ENCODE measurements at regions not wholly inside any gene's neighbourhood (a gene's known extent, or its start where the extent isn't known, plus 50 kb on each side); places are given as distances from the start of the nearest gene placed in this dataset.
"Not testable (repeated sequence)": the region's sequence is repeated elsewhere in the genome, so short reads cannot be mapped to it uniquely, and the experiment has no call there.

- DNase-seq (ENCODE audit: low spot score) = no peak
Measured at GRCh38 chr16:25637236-25637635, 54.5 kb upstream of the HS3ST4 start.

- no peak for DNase-seq (ENCODE audit: low spot score)
Measured at GRCh38 chr16:25636662-25637061, 55.1 kb upstream of the HS3ST4 start.

DNA sequence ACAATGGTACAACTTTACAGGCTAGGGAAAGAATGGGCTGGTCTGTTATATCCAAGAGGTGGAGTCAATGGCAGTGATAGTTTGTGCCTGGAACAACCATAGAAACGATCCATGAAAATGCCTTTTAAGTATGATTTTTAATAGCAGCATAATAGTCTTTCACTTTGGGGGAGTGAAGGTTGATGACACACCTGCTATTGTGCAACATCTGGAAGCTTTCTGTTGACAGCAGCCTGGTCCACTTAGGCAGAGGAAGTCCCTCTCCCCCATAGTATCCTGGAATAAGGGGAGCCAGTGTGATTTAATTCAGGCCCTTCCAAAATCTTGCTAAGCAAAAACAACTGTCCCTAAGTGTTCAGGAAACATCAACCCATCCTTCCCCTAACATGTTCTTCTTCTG, 56.3 kb upstream of the HS3ST4 start:
- DNase-seq (ENCODE audit: low spot score) = no peak

DNA sequence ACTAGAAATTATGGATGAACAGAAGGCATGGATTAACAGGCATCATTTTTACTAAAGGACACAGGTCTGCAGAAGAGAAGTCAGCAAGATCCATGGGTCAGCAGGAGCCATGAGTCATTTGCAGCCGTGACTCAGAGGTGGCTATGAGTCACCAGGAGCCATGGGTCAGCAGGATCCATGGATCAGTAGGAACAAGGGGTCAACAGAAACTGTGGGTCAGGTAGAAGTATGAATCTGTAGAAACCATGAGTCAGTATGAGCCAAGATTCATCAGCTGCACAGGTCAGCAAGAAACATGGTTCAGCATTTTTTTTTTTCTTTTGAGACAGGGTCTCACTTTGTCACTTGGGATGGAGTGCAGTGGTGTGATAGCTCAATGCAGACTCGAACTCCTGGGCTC, 58.2 kb upstream of the HS3ST4 start:
- DNase-seq (ENCODE audit: low spot score) = no peak

DNA sequence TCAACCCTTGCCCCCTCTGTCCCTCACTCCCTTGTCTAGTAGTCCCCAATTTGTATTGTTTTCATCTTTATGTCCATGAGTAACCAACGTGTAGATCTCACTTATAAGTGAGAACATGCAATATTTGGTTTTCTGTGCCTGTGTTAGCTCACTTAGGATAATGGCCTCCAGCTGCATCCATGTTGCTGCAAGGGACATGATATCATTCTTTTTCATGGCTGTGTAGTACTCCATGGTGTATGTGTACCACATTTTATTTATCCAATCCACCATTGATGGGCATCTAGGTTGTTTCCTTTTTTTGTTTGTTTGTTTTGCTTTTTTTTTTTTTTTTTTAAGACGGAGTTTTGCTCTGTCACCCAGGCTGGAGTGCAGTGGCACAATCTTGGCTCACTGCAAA, 63.0 kb upstream of the HS3ST4 start:
- DNase-seq (ENCODE audit: low spot score) = no peak

DNA sequence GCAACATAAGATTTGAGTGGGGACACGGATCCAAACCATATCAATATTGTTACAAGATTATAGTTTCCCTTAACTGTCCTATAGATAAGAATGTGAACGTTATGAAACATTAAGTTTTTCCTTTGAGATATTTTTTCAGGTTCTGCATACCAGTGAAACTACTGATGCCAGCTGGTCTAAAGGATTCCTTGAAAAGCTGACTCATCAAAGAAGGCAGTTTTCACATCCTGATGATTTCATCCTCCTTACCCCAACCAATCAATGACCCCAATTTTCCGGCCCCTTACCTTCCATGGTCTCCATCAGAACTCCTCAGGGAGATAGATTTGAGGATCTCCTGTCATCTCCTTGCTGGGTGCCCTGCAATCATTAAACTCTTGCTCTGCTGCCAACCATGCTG, 64.1 kb upstream of the HS3ST4 start:
- DNase-seq (ENCODE audit: low spot score) = no peak

DNA sequence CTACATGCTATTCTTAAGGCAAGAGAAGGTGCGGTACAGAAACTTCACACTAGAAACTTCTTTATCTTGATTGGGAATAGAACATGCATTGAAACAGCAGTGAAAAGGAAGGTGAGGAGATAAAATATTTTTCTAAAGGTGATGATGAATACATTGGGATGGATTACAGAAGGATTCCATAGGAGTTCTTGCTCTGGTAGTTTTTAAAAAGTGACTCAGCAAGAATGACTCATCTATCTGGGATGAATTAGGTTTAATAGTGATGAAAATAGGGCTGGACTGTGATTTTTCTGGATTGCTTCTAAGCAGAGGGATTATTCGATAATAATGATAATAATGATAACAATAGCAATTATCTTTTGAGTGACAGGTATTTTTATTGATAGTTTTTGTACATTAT, 65.6 kb upstream of the HS3ST4 start:
- no peak for DNase-seq (ENCODE audit: low spot score)

DNA sequence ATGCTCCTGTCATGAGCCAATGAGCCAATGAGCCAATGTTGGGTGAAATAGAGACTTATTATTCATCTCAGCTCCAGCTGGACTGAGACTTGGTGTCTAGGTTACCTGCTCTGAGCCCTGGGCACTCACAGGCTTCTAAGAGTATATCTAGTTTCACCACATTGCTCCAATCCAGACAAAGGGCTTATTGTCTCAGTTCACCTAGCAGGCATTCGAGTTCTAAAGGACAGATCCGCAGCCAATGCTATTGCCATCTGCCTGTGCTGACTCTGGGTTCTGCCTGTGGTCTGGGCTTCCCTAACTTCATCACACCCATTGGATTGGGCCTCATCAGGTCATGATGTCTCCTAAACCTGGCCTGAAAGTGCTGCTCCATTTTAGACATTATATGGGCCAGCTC, 66.1 kb upstream of the HS3ST4 start:
- DNase-seq (ENCODE audit: low spot score) = no peak

DNA sequence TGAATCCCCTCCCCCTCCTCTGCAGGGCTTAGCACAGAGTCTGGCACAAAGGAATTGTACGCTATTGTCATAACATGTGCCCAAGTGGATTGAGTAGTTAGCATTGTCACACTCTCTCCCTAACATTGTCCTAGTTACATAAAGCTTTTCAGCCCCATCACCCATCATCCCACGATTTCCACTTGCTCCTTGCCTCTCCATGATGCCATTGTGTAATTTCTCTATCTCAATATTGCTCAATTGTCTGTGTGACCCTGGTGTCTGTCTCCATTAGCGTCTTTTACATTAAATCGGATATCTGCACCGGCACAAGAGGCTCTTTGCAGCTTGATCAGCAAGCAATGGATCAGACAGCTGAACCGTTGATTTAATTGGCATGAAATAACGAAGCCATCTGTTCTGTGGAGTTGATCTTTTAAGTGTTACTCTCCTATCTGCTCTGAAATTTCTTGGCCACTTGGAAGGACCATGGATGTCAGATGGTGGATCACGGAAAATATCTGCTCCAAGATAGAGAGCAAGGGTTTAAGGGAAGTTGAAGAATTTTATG, 77.0 kb upstream of the HS3ST4 start:
- peak; percentile 17 for DNase-seq (ENCODE audit: low spot score)

DNA sequence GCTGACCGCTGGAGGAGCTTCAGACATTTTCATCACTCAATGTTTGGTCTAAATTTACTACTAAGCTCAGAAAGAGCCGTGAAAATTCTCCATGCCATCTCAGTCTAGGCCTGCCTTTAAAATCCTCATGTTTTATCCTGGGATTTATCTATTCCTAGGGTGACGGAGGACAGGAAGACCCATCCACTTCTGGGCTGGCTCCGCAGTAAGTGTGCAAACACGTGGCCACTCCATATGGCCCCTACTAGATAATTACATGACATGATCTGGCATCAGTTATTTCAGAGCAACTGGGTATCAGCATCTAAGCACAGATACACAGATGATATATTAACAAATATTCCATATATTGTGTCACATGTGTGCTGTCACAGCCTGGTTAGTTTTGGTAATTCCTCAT, 77.8 kb upstream of the HS3ST4 start:
- DNase-seq (ENCODE audit: low spot score) = no peak

DNA sequence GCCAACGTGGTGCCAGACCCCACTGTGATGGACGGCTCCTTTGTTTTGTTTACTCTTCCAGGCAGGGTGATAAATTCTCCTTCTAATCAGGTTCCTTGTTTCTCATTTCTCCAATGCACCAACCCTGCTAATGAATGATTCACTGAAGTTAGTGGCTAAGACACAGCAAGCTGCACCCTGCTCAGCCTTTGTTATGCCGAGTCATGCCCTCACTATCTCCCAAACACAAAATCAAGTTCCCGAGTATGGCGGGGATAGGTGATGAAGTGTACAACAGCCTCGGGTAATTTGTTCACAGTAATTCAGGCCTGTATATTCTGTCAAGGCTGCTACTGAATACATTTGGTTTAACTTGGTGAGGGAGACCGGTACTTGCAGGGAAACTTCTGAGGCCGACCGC, 83.8 kb upstream of the HS3ST4 start:
- DNase-seq (ENCODE audit: low spot score) = no peak

GRCh38 chr16:25606069-25606468, 85.7 kb upstream of the HS3ST4 start:
- no peak for DNase-seq (ENCODE audit: low spot score)

DNA sequence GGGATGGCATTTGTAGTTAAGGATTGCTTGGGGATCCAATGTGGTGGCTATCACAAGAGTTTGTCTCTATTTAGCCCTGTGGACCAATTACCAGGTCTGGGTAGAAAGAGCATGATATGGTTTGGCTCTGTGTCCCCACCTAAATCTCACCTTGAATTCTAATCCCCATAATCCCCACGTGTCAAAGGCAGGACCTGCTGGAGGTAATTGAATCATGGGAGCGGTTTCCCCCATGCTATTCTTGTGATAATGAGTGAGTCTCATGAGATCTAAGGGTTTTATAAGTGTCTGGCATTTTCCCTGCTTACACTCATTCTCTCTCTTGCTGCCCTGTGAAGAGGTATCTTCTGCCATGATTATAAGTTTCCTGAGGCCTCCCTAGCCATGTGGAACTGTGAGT, 86.4 kb upstream of the HS3ST4 start:
- DNase-seq (ENCODE audit: low spot score) = no peak

- DNase-seq (ENCODE audit: low spot score) = not testable (repeated sequence)
Measured at GRCh38 chr16:25601306-25601705, 90.5 kb upstream of the HS3ST4 start.

GRCh38 chr16:25596194-25596593, 95.6 kb upstream of the HS3ST4 start:
- DNase-seq (ENCODE audit: low spot score) = no peak

- no peak for DNase-seq (ENCODE audit: low spot score)
Measured at GRCh38 chr16:25593260-25593659, 98.5 kb upstream of the HS3ST4 start.

DNA sequence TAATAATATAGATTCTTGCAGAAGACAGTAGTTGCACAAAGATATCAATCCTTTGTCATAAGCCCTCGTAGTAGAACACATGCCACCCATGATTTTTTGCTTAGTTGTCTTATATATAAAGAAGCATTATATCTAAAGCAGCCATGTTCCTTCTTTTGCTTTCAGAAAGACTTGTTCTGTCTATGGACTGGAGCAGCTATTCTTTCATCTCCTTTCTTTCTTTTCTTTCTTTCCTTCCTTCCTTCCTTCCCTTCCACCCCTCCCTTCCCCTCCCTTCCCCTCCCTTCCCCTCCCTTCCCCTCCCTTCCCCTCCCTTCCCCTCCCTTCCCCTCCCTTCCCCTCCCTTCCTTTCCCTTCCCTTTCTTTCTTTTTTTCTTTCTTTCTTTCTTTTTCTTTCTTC, 104.0 kb upstream of the HS3ST4 start:
- DNase-seq (ENCODE audit: low spot score) = no peak

DNA sequence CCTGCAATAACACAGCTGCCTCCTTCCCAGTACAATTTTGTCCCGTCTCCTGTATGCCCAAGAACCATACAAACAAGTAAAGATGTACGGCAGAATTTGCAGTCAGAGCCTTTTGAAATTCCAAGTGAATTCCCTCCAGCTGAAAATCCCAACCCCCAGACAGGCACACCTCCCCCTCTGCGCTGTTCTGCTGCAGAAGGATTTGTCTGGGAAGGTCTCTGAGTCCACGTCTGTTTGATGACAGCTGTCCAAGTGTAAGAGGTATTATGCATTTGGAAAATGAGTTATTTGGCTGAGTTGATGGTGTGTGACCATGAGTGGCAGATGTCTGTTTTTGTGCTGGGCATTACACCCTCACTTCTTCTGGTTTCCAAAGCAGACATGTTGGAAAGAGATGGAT, 104.9 kb upstream of the HS3ST4 start:
- no peak for DNase-seq (ENCODE audit: low spot score)

- DNase-seq (ENCODE audit: low spot score) = no peak
Measured at GRCh38 chr16:25585526-25585925, 106.2 kb upstream of the HS3ST4 start.

DNA sequence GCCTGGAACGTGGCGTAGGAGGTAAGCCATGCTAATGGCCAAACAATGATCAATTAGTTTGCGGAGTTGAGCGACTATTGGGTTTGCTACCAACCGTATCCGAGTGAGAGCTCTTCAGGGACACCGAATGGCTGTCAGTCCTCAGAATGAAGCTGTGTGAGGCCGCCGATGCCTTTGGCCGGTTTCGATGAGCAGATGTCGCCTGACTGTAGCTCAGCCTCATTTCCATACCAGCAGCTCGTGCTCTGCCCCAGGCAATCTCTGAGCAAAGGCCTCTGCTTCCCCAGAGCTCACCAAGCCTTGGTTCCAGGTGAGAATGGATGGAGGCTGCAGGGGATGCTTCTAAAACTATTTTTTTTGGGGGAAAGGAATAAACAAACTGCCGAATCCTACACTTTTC, 111.7 kb upstream of the HS3ST4 start:
- DNase-seq (ENCODE audit: low spot score) = no peak

GRCh38 chr16:25575363-25575762, 116.4 kb upstream of the HS3ST4 start:
- no peak for DNase-seq (ENCODE audit: low spot score)

GRCh38 chr16:25571712-25572111, 120.0 kb upstream of the HS3ST4 start:
- DNase-seq (ENCODE audit: low spot score) = no peak

GRCh38 chr16:25570131-25570530, 121.6 kb upstream of the HS3ST4 start:
- no peak for DNase-seq (ENCODE audit: low spot score)

DNA sequence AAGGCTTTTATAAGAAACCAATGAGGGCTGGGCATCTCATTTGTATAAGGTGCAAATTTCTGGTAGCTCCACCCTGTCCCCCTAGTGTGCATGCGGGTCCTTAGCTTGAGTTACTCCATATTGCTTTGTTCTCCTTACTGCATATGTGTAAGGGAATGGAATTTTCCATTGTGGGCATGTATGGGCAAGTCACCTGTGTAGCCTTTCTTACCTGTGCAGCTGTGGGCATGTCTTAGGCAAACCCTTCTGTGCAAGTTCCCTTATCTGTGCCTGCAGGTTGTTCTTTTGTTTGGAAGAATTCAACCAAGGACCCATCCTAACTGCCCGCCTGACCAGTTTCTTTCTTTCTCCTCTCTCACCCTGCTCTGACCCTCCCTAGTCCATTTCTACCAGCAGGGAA, 122.8 kb upstream of the HS3ST4 start:
- DNase-seq (ENCODE audit: low spot score) = no peak

- DNase-seq (ENCODE audit: low spot score) = no peak
Measured at GRCh38 chr16:25566183-25566582, 125.6 kb upstream of the HS3ST4 start.

Data from Ammon's horn (tissue), 1 donor.